GM18508 (cell line): ENCODE measurements at regions not wholly inside any gene's neighbourhood (a gene's known extent, or its start where the extent isn't known, plus 50 kb on each side); places are given as distances from the start of the nearest gene placed in this dataset.

Source experiments
- ATAC-seq: cut with Tn5 transposase; IDR thresholded peaks from one replicate; pipeline ENCODE4 v1.9.1; 2021; ENCODE audit warnings: moderate number of reproducible peaks; ENCODE audit not compliant: insufficient read depth, unreplicated experiment

DNA sequence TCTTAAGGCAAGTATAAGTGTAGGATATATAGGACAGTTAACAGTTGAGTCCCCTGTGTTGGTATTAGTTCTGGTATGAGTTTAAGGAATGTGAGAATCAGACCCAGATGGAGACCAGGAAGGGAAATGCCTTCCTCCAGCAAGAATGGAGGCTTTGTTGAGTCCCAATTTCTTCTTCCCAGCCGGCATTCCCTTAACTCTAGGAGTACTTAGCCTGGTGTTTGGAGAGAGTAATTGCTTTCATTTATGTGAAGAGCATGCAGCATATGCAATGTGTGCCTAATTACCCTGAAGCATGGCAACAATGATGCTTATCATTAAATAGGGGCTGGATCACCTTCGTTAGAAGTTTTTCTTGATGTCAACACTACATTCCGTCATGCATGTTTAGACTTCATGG, 225.9 kb upstream of the XYLT1 start:
- ATAC-seq: no peak

DNA sequence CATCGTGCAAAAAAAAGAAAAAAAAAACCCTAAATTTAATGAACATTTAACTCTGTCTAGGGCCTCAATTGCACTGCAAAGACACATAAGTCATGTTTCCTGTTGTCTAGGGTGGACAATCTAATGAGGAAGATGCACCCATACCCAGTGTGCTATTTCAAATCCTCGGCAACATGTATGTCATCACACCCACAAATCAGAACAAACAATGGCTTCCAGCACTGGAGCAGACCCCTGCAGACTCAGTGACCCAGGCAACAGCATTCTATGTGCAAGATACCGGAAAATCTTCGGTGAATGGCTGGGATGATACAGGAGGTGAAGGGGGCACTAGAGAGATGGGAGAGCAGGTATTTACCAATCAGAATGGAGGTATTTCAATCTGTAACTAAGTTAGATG, 221.7 kb upstream of the XYLT1 start:
- no peak for ATAC-seq

DNA sequence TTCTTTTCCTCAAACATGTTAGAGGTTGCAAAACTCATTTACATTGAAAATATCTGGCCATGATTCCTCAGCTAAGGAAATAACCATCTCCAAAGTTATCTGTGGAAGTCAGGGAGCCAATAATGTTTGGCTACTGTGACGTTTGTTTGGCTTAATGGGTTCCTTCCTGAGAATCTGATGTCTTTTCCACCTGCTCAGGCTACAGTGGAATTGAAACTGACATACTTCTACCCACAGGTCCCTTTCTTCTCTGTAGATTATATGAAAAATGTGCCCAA, 221.1 kb upstream of the XYLT1 start:
- ATAC-seq: no peak

DNA sequence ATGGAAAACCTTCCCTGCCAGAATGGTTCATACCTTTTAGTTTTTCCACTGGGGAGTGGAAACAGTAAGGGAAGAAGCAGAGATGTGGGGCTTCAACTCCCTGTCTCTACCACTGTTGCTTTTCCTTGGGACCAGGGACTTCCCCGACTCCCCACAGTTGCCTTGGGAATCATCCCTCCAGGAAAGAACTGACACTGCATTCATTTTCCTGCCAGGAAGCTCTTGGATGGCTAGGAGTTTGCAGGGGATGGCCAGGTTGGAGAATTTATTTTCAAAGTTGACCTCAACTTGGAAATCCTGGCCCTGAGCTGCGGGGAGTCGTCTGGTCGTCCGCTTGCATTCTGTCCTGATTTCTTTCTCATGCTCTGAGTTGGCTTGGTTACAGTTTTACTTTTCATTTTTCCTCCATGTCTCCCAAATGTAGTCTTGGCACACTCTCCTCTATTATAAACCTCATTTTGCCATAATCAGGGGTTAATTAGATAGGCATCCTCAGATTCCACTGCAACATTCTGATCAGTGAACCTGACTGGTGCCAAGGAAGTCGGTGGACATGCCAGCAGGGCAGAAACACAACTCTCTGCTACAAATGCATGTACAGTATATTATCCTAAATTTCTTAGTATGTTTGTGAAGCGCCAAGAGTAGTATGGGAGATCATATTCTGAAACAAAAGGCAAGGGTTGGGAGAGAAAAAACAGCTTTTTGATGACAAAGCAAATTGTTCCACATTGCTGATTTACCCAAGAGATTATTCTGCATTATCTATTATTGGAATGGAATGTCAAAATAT, 220.5 kb upstream of the XYLT1 start:
- no peak for ATAC-seq

DNA sequence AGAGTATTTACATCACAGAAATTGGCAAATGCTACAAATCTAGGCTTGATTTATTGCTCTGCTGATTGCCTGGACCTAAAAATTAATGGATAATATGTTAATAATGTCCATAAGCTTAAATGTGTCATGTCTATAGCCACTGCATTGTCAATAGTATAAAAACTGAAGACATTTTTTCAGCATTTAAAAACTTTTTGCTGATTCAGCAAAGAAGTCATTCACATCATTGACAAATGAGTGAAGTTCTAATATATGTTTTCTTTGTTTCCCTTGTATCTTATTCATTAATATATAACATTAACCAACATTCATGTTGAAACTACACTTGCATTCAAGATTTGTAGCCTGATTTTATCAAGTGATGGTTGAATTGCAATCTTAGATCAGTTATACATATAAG, 214.7 kb upstream of the XYLT1 start:
- ATAC-seq: no peak

DNA sequence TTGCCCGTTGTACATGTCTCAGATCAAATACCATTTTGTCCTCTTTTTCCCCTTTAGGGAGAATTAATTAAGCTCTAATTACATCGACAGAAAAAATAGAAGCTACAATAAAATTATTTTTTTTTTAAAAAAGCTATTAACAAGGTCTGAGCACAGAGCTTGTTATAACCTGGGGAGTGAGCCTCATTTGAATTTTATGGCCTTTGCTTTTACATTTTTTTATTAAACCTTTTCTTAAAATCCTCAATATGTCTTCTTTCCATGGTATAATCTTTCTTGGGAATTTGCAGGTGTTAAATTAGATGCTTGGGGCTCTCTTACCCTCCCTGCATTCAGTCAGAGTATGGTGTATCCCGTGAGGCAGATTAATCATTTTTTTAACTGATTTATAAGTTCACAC, 212.5 kb upstream of the XYLT1 start:
- ATAC-seq: no peak

DNA sequence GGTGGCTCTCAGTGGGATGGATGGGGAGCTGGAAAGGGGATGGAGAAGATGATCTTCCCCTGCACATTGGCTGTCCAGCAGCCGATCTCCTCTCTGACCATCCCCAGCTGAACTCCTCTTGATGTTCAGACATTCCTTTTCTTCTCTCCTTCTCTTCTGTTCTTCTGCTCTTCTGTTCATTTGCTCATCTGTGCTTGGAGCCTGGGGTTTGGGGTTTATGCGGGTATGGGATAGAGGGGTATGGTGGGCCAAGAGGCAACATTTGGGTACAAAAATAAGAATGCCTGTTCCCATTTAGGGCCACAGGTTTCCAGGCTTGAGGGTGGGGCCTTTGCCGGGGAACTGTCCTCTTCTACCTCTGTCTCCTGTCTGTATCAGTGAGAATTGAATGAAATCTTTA, 205.4 kb upstream of the XYLT1 start:
- no peak for ATAC-seq

DNA sequence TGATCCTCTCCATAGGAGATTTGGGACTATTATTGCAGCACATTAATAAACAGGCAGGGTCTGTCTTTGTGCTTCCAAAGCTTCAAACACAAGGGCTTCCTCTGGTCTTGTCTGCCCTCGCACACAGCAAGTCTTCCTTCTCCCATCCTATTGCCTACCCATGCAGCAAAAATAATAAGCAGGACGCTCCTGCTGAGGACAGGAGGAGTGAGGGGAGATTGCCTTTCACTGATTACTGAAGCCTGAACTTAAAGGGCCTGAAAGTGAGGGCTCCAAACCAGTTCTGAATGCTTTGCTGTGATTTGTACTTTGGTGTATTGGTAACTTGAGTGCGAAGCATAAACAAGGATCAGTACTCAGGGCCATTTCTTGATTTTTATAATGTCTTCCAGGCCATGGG, 197.6 kb upstream of the XYLT1 start:
- no peak for ATAC-seq

DNA sequence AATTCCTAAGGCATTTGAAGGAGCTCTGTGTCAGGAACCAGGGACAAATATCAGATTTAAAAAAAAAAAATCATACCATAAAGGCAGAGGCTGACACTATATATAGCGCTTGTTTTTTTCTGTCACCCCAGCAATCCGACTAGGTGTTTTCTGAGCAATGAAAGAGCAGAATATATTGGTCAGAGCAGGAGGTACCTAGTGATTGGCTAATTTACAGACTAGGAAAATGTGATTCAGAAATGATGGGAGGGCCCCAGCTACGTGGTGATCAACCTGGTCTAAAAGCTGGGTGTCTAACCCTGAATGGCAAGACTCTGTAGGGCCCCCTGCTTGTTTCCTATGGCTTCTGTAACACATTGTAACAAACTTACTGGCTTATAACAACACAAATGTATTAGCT, 195.5 kb upstream of the XYLT1 start:
- ATAC-seq: no peak

DNA sequence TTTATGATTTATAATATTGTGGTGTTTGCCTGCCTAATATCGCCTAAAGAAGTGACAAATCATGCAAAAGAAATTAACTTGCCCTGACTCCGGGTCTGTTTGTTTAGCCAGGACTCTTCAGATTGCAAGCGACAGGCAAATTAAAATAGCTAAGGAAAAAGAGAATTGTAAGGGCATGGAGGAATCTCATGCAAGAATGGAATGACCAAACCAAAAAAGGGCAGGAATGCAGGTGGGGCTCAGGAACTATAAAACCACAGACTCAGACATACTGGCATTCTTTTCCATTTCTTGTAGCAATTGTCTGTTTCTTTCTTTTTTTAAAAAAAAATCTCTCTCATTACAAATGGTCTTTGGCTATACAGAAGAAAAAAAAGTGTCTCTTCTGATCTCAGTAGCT, 188.1 kb upstream of the XYLT1 start:
- no peak for ATAC-seq

DNA sequence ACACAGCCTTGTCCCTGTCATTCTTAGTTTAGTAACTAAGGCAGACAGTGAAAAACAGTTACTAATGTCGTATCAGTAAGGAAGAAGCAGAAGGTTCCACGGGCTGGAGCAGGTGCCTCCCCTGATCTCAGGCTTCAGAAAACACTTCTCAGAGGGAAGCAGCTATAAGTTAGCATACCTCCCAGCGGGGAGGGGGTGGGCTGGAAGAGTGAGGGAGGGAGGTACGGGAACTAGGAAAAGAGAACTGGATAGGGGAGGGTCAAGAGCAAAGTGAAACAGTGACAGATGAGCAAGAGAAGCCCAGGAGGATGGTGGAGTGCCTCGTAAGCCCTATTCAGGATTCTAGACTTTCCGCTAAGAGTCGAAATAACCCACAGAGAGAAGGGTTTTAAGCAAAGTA, 186.3 kb upstream of the XYLT1 start:
- ATAC-seq: no peak

DNA sequence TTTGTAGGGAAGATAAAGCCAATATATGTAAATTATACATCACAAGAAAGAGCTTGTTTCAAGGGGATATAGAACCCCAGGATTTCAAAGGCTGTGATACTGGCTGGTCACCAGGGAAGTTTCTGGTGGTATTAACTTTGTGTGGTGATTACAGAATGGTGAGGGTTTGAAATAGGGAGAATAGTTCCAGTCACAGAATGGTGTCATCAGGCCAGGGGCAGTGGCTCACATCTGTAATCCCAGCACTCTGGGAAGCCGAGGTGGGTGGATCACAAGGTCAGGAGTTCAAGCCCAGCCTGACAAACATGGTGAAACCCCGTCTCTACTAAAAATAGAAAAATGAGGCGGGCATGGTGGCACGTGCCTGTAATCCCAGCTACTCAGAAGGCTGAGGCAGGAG, 183.8 kb upstream of the XYLT1 start:
- ATAC-seq: no peak

DNA sequence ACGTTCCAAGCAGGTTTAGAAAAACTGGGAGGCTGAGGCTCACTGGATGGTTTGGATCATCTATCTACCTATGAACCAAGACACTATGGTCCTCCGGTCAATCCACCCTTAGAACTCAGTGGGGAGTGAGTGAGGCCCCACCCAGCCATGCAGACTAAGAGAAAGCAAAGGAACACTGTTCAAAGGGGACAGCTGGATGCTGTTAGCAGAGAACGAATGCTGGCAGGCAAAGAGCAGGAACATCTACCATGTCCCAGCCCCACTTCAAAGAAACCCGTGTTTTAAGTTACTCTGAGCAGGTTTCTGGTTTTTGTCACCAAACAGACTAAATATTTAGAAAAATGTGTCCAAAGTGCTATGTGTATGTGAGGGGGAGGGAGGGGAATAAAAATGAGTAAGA, 183.4 kb upstream of the XYLT1 start:
- ATAC-seq: no peak

DNA sequence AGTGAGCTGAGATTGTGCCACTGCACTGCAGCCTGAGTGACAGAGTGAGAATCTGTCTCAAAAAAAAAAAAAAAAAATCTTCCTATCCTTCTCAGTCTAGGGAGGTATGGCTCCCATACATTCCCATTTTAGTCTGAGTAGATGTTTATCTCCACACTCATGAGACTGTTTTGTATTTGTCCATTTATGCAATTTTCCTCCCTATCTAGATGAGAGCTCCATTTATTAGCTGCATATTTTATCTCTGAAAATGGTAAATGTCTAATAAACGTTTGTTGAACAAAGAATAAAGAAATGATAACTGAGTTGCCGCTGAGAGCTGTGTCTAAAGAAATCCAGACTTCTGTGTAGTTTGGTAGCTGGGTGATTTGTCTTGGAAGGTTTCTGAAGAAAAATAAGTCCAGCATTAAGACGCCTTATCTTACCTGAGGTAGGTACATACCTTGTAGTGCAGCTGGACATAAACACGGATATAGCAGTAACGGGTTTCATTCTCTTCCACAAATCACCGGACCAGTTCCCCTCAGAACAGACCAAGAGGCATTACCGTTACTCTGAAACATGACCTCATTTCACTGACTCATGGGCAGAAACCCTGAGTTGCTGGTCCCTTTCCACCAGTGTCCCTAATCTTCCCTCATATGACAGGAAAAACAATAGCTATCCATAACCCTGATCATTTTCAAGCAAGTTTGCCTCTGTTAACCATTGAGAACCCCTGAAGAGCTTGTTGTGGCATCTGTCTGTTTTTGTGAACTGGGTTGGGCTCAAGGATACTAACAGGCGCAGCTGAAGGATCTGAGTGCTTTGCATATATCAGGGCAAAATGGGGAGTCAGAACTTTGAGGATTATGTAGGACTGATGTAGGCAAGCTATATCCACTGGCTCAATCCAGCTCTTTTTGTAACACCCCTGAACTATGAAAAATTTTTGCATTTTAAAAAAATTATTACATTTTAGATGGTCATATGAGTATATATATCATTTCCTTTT, 177.4 kb upstream of the XYLT1 start:
- no peak for ATAC-seq

DNA sequence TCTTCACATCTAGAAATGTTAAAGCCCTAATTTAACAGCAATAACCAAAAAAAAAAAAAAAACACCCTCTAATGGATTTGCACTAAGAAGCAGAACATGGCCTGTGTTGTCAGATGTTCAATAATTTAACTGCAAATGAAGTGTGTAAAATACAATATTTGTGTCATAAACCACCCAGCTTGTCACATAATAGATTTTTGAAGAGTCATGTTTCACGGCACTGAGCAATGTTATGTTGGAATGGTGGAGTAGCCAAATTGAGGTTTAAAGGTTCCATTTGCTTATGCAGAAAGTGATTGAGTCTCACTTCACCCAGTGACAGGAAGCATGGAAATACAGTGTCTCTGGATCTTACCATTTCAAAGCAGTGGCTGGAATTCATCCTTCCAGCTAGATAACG, 173.2 kb upstream of the XYLT1 start:
- no peak for ATAC-seq

DNA sequence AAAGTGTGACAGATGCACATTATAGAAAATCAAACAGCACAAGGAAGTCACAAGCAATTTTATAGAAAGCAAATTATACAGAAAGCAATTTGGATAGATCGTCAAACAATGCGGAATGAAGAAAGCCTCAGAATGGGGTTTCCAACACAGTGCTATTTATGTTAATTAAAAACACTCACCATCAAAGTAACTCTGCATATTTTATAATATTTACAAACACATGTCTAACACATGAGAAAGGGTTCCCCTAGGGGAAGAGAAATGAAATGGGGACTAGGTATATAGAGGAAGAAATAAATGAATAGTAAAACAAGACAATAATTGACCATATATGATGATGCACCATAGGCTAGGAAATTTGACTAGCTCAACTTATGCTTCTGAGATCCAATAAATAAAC, 171.2 kb upstream of the XYLT1 start:
- ATAC-seq: no peak

DNA sequence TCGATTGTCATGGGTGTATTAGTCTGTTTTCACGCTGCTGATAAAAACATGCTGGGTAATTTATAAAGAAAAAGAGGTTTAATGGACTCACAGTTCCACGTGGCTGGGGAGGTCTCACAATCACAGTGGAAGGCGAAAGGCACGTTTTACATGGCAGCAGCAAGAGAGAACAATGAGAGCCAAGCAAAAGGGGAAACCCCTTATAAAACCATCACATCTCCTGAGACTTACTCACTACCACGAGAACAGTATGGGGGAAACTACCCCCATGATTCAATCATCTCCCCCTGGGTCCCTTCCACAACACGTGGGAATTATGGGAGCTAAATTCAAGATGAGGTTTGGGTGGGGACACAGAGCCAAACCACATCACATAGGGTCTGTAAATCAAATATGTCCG, 167.4 kb upstream of the XYLT1 start:
- no peak for ATAC-seq

DNA sequence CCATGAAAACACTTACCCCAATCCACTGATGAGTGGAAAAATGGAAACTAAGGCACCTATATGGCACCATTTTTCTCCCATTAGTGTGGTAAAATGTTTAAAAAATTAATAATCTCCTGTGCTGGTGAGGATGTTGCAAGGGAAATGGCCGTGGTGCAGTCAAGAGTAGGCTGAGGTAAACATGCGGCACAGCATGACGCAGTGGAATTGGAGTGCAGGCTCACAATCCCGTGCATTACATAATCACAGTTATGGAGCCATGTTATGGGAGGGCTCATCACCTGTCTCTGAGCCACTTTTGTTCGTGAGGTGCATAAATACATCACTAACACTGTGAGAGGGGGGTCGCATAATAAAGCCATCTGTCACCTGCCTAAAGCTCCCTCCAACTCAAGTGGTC, 164.4 kb upstream of the XYLT1 start:
- ATAC-seq: no peak

DNA sequence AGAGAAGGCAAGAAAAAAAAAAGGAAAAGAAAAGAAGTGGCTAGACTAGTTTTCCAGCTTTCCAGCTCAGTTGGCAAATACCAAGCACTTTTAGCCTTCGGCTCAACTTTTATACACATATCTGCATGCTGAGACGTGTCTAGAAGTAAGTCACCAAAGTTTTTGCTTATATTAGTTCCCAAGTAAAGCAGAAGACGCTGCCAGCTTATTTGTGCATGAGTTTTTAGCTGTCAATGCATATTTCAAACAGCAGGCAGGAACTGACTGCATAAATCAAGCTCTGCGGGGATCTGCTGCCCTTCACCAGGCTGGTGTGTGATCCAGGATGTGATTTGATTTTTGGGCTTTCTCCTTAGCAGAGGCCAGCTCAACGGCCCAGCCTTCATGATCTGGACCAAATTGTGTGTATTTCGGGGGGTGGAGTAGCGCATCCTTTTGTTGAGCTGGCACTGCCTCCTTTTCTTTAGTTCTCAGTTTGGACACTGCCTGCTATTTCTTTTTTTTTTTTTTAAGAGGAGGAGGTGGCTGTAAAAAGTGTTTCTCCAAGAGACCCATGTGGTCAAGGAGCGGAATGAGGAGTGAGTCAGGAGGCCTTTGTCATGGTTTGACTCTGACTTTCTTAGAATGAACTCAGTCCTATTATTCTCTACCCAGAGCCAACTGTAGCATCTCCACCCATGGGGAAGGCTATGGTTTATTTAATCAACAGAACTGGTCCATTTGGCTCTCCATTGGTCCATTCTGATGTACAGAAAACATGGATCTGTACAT, 162.6 kb upstream of the XYLT1 start:
- no peak for ATAC-seq

DNA sequence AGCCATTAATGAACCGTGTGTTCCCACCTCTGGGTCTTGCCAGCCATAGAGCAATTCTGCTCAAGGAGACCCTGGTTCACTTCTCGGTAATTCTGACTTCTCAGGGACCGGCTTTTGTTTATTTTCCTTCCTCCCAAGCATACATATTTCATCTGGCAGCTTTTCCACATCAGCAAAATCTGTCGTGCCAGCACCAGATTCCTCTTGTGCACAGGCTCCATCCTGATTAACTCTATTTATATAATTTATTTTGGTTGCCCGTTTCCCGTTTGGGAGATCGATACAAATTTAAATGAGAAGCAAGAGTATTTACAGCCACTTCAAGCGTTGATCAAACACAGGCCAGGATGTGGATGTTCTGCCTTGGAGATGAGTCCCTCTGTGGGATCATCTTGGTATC, 161.9 kb upstream of the XYLT1 start:
- ATAC-seq: no peak

DNA sequence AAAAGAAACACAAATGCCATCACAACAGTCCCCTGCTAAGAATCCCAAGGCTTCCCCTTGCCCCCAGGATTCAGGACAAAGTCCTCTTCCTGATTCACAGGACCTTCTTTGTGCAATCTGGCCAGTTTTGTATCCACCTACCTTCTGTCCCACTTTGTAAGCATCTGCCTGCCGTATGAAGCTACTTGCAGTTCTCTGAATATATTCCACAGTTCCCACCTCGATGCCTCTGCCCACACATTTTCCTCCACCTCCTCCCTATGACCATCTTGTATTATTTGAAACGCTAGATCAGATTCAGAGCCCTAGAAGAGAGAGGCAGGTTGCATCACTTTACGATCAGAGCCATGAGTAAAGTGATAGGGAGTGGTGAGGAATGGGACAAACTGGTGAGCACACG, 159.2 kb upstream of the XYLT1 start:
- no peak for ATAC-seq
